SK-N-MC (cell line): ENCODE measurements at regions not wholly inside any gene's neighbourhood (a gene's known extent, or its start where the extent isn't known, plus 50 kb on each side); places are given as distances from the start of the nearest gene placed in this dataset.

Source experiments
- EZH2 ChIP-seq: fragments of 200-600 bp; sonication (generic); IDR thresholded peaks from one replicate; pipeline ENCODE4 v1.6.1; 2017; ENCODE audit warnings: antibody characterized with exemption
- POLR2AphosphoS5 ChIP-seq: IDR thresholded peaks from 2 replicates; pipeline ENCODE4 v1.6.1; 2012; ENCODE audit warnings: mild to moderate bottlenecking, low read depth, low read length, borderline replicate concordance

DNA sequence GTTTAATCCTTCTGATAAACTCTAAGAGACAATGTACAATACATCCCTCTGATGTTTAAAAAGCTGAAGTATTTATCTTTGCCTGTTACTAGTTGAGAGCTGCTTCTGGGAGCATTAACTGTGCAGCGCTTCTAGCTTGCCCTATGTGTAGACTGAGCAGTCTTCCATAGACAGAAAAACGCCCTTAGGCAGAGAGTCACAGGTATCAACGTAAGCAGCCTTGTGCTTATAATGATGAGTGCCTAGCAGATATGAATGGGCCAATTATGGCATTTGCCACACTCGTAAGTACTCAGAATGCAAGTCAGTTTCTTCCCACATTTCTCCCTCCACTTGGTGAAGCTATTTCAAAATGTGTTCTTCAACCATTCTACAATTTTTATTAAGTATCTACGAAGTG lies 731.1 kb upstream of the SLC8A1 start:
- TF ChIP-seq EZH2 (no peak), POLR2AphosphoS5 (no peak)
